OCI-LY7 (cell line): ENCODE measurements at regions not wholly inside any gene's neighbourhood (a gene's known extent, or its start where the extent isn't known, plus 50 kb on each side); places are given as distances from the start of the nearest gene placed in this dataset.

Source experiments
- BruUV-seq: library from RNA; stranded (reverse); fragments of 400-500 nt; replicated peaks from 2 replicates; lab custom pipeline; 2021; lab: Mats Ljungman, UMichigan
- CTCF ChIA-PET: fragments of 300-600 bp; sonication (Branson Sonifier 250); formaldehyde crosslinking; loops from one replicate; lab custom pipeline; 2022; ENCODE audit warnings: antibody characterized with exemption; ENCODE audit not compliant: unreplicated experiment; lab: Charles Lee
- POLR2A ChIA-PET: fragments of 300-600 bp; sonication (Branson Sonifier 250); formaldehyde crosslinking; loops from one replicate; lab custom pipeline; 2022; ENCODE audit warnings: antibody characterized with exemption; lab: Charles Lee
- DNase-seq: peaks from one replicate; pipeline ENCODE4 v3.0.0-alpha.2; 2015; ENCODE audit warnings: low spot score
- H2AFZ ChIP-seq: fragments of 200-600 bp; sonication (generic), shearing (Covaris generic); 2 replicates; pipeline ENCODE4 v1.6.1; 2014; ENCODE audit warnings: mild to moderate bottlenecking, antibody characterized with exemption, low read length, moderate library complexity
- H3K27ac ChIP-seq: fragments of 200-600 bp; sonication (generic); 2 replicates; pipeline ENCODE4 v1.5.1; 2014; ENCODE audit warnings: mixed run types, low read depth, mild to moderate bottlenecking, moderate library complexity, low read length, inconsistent platforms; ENCODE audit not compliant: poor library complexity, severe bottlenecking
- H3K36me3 ChIP-seq: fragments of 200-600 bp; sonication (generic); 2 replicates; pipeline ENCODE4 v1.6.1; 2014; ENCODE audit warnings: mild to moderate bottlenecking, antibody characterized with exemption, low read length, moderate library complexity, mixed read lengths; ENCODE audit not compliant: insufficient read depth
- H3K4me1 ChIP-seq: fragments of 200-600 bp; sonication (generic); 2 replicates; pipeline ENCODE4 v1.5.1; 2014; ENCODE audit warnings: mild to moderate bottlenecking, low read length; ENCODE audit not compliant: insufficient read depth, poor library complexity, severe bottlenecking
- H3K4me2 ChIP-seq: fragments of 200-600 bp; sonication (generic); 2 replicates; pipeline ENCODE4 v1.6.1; 2014; ENCODE audit warnings: mild to moderate bottlenecking, low read length
- H3K4me3 ChIP-seq: fragments of 200-600 bp; sonication (generic); 2 replicates; pipeline ENCODE4 v1.5.1; 2014; ENCODE audit warnings: mild to moderate bottlenecking, low read depth, low read length; ENCODE audit not compliant: poor library complexity, severe bottlenecking
- H3K79me2 ChIP-seq: fragments of 200-600 bp; sonication (generic); 2 replicates; pipeline ENCODE4 v1.6.1; 2016; ENCODE audit warnings: low read depth, mild to moderate bottlenecking, low read length, moderate library complexity, mixed read lengths; ENCODE audit not compliant: insufficient read depth
- H3K9me2 ChIP-seq: fragments of 200-600 bp; sonication (generic); 2 replicates; pipeline ENCODE4 v1.6.1; 2016; ENCODE audit warnings: mild to moderate bottlenecking, low read length, mixed read lengths; ENCODE audit not compliant: insufficient read depth
- H3K9me3 ChIP-seq: fragments of 200-600 bp; sonication (generic); 2 replicates; pipeline ENCODE4 v1.6.1; 2014; ENCODE audit warnings: mild to moderate bottlenecking, mixed run types, low read length, mixed read lengths
- H4K20me1 ChIP-seq: fragments of 200-600 bp; sonication (generic); 2 replicates; pipeline ENCODE4 v1.6.1; 2014; ENCODE audit warnings: mild to moderate bottlenecking, antibody characterized with exemption, low read length, moderate library complexity, mixed read lengths; ENCODE audit not compliant: insufficient read depth
- CTCF ChIP-seq: fragments of 200-600 bp; sonication (generic); conservative IDR thresholded peaks from 2 replicates; pipeline ENCODE4 v1.5.1; 2014; ENCODE audit warnings: mild to moderate bottlenecking, antibody characterized with exemption, low read length, moderate library complexity, mixed read lengths
- EZH2phosphoT487 ChIP-seq: fragments of 200-600 bp; sonication (generic); IDR thresholded peaks from 2 replicates; pipeline ENCODE4 v1.6.1; 2018; ENCODE audit warnings: low read depth, borderline replicate concordance, mild to moderate bottlenecking, mixed run types, antibody characterized with exemption, low read length, moderate library complexity, mixed read lengths
- intact Hi-C: fragments of 100-400 bp; cut with micrococcal nuclease; formaldehyde crosslinking; loops from one replicate; pipeline ENCODE4 v1.10.0; 2022; ENCODE audit not compliant: unreplicated experiment

GRCh38 chr9:86858009-86858408 is 89.3 kb downstream of the GAS1 start:
- no peaks in the 10 kb centered on the region for H3K79me2 ChIP-seq
- H3K4me3 ChIP-seq, result no peak overlapping the region
- TF ChIP-seq EZH2phosphoT487 (no peak), CTCF (no peak)
- intact Hi-C loops, result no loop called here
- POLR2A ChIA-PET, result no interaction called here
- no peak overlapping the region for H3K4me2 ChIP-seq
- H3K4me1 ChIP-seq, result no peaks in the 10 kb centered on the region
- no peaks in the 10 kb centered on the region for H3K9me3 ChIP-seq
- H2AFZ ChIP-seq, result no peak overlapping the region
- H3K27ac ChIP-seq, result no peak overlapping the region
- DNase-seq, result no peak
- no TSS peak for BruUV-seq
- no peaks in the 10 kb centered on the region for H3K36me3 ChIP-seq
- H3K9me2 ChIP-seq, result no peaks in the 10 kb centered on the region
- CTCF ChIA-PET, result no interaction called here
- H4K20me1 ChIP-seq, result no peaks in the 10 kb centered on the region

GRCh38 chr9:86856259-86856658 is 91.0 kb downstream of the GAS1 start:
- ChIA-PET POLR2A (no interaction called here), CTCF (no interaction called here)
- TF ChIP-seq EZH2phosphoT487, result no peak
- no peak for TF ChIP-seq CTCF
- intact Hi-C loops, result no loop called here
- Histone ChIP-seq H3K79me2 (no peaks in the 10 kb centered on the region), H3K9me2 (no peaks in the 10 kb centered on the region), H3K4me3 (no peak overlapping the region), H3K4me2 (no peak overlapping the region), H2AFZ (no peak overlapping the region), H3K4me1 (no peaks in the 10 kb centered on the region), H4K20me1 (no peaks in the 10 kb centered on the region), H3K36me3 (no peaks in the 10 kb centered on the region), H3K27ac (no peak overlapping the region), H3K9me3 (no peaks in the 10 kb centered on the region)
- DNase-seq, result no peak
- no TSS peak for BruUV-seq

- H3K4me1 ChIP-seq, result no peaks in the 10 kb centered on the region
- no peak overlapping the region for H3K27ac ChIP-seq
- H2AFZ ChIP-seq, result no peak overlapping the region
- no TSS peak for BruUV-seq
- DNase-seq, result no peak
- no peak overlapping the region for H3K4me2 ChIP-seq
- H3K4me3 ChIP-seq, result no peak overlapping the region
- TF ChIP-seq EZH2phosphoT487 (no peak), CTCF (no peak)
- no peaks in the 10 kb centered on the region for H3K9me3 ChIP-seq
- POLR2A ChIA-PET, result no interaction called here
- no peaks in the 10 kb centered on the region for H3K36me3 ChIP-seq
- intact Hi-C loops, result no loop called here
- H3K79me2 ChIP-seq, result no peaks in the 10 kb centered on the region
- no peaks in the 10 kb centered on the region for H3K9me2 ChIP-seq
- CTCF ChIA-PET, result no interaction called here
- no peaks in the 10 kb centered on the region for H4K20me1 ChIP-seq
Observed at GRCh38 chr9:86854898-86855523, 92.3 kb downstream of the GAS1 start.
